GM12878 (cell line): ENCODE measurements at regions not wholly inside any gene's neighbourhood (a gene's known extent, or its start where the extent isn't known, plus 50 kb on each side); places are given as distances from the start of the nearest gene placed in this dataset.

Experiments
- ATAC-seq: fragments of 200-7000 bp; cut with Tn5 transposase; 3 replicates; pipeline ENCODE4 v1.9.1; 2020; ENCODE audit warnings: mild to moderate bottlenecking, moderate library complexity
- BruUV-seq: library from RNA; stranded (reverse); fragments of 400-500 nt; replicated peaks from 2 replicates; lab custom pipeline; 2021; lab: Mats Ljungman, UMichigan
- CTCF ChIA-PET: fragments of 300-600 bp; sonication (Branson Sonifier 250); formaldehyde crosslinking; extraction: SDS; loops from one replicate; lab custom pipeline; 2021; ENCODE audit warnings: inconsistent platforms; lab: Yijun Ruan, JAX
- POLR2A ChIA-PET: fragments of 350-600 bp; formaldehyde crosslinking; extraction: SDS; loops from one replicate; lab custom pipeline; 2021; ENCODE audit warnings: inconsistent platforms; lab: Charles Lee
- RAD21 ChIA-PET: fragments of 300-600 bp; sonication (Branson Sonifier 250); formaldehyde crosslinking; loops from one replicate; lab custom pipeline; 2023; ENCODE audit warnings: antibody characterized with exemption; ENCODE audit not compliant: unreplicated experiment; lab: Charles Lee
- SMC1A ChIA-PET: fragments of 300-600 bp; sonication (Branson Sonifier 250); formaldehyde crosslinking; loops from one replicate; lab custom pipeline; 2023; ENCODE audit not compliant: unreplicated experiment, uncharacterized antibody; lab: Charles Lee
- DNase-seq: peaks from one replicate; pipeline ENCODE4 v3.0.0-alpha.2; 2011; ENCODE audit warnings: low read depth, low spot score
- FAIRE-seq: peaks from 3 replicates; lab custom pipeline; 2011; peaks lifted over from hg19 to GRCh38; lab: Jason Lieb, UNC
- H2AFZ ChIP-seq: 2 replicates; pipeline ENCODE4 v1.6.0; 2011; ENCODE audit warnings: low read depth, low read length, control low read depth; ENCODE audit not compliant: control insufficient read depth
- H3K27ac ChIP-seq: 2 replicates; pipeline ENCODE4 v1.5.1; 2011; ENCODE audit warnings: control low read depth; ENCODE audit not compliant: control insufficient read depth, insufficient read depth
- H3K27me3 ChIP-seq, 2 experiments: replicated peaks in 1 of 2; 2 replicates each; pipeline versions ENCODE4 v1.6.0 to v1.6.1; 2011; ENCODE audit warnings: low read length in 1 of 2; ENCODE audit not compliant: control insufficient read depth in 2 of 2, insufficient read depth in 2 of 2
- H3K36me3 ChIP-seq, 2 experiments: 2 replicates each; pipeline ENCODE4 v1.5.1; 2011; ENCODE audit warnings: low read length in 1 of 2; ENCODE audit not compliant: control insufficient read depth in 2 of 2, insufficient read depth in 2 of 2
- H3K4me1 ChIP-seq: 2 replicates; pipeline ENCODE4 v1.6.1; 2011; ENCODE audit warnings: mild to moderate bottlenecking, low read length, moderate library complexity, mixed read lengths; ENCODE audit not compliant: control insufficient read depth, insufficient read depth
- H3K4me2 ChIP-seq: 2 replicates; pipeline ENCODE4 v1.6.0; 2011; ENCODE audit warnings: control low read depth; ENCODE audit not compliant: control insufficient read depth, insufficient read depth
- H3K4me3 ChIP-seq: fragments of 200-600 bp; sonication (generic); 2 replicates; pipeline ENCODE4 v1.5.1; 2016
- H3K79me2 ChIP-seq: 2 replicates; pipeline ENCODE4 v1.6.0; 2011; ENCODE audit warnings: low read length; ENCODE audit not compliant: control insufficient read depth, insufficient read depth
- H3K9ac ChIP-seq: 2 replicates; pipeline ENCODE4 v1.8.0; 2011; ENCODE audit warnings: low read length, control low read depth, mixed read lengths; ENCODE audit not compliant: control insufficient read depth, insufficient read depth
- H3K9me3 ChIP-seq: replicated peaks from 3 replicates; pipeline ENCODE4 v1.5.1; 2011; ENCODE audit warnings: mild to moderate bottlenecking, low read length; ENCODE audit not compliant: control insufficient read depth, insufficient read depth
- H4K20me1 ChIP-seq: 2 replicates; pipeline ENCODE4 v1.6.0; 2011; ENCODE audit not compliant: control insufficient read depth, insufficient read depth
- CEBPB ChIP-seq, 2 experiments: fragments of 150-350 bp in 1 of 2; IDR thresholded peaks; 2 replicates each; pipeline ENCODE4 v1.6.1; 2012 to 2014; ENCODE audit warnings: low read depth in 2 of 2, low read length in 2 of 2, borderline replicate concordance in 1 of 2, inconsistent platforms in 1 of 2
- HDAC2 ChIP-seq: fragments of 200-600 bp; sonication (generic); IDR thresholded peaks from 2 replicates; pipeline ENCODE4 v1.6.1; 2017
- HDGF ChIP-seq: fragments of 450-650 bp; IDR thresholded peaks from 2 replicates; pipeline ENCODE4 v1.6.1; 2016; ENCODE audit warnings: antibody characterized with exemption
- IKZF1 ChIP-seq: fragments of 450-650 bp; conservative IDR thresholded peaks from 2 replicates; pipeline ENCODE4 v1.6.1; 2017; ENCODE audit warnings: antibody characterized with exemption, mild to moderate bottlenecking
- IRF4 ChIP-seq: IDR thresholded peaks from 2 replicates; pipeline ENCODE4 v1.6.1; 2011; ENCODE audit warnings: low read depth, low read length
- KAT2A ChIP-seq: conservative IDR thresholded peaks from 2 replicates; pipeline ENCODE4 v1.6.1; 2011; ENCODE audit warnings: low read depth, low read length; ENCODE audit not compliant: control insufficient read depth
- MEF2A ChIP-seq: IDR thresholded peaks from 2 replicates; pipeline ENCODE4 v1.6.1; 2011; ENCODE audit warnings: low read depth, mild to moderate bottlenecking, low read length, moderate library complexity; ENCODE audit not compliant: insufficient read depth
- MEF2B ChIP-seq: fragments of 450-650 bp; IDR thresholded peaks from 2 replicates; pipeline ENCODE4 v1.6.1; 2018; ENCODE audit warnings: mild to moderate bottlenecking, moderate library complexity; ENCODE audit not compliant: partially characterized antibody, poor library complexity, severe bottlenecking
- NR2C1 ChIP-seq: fragments of 450-650 bp; IDR thresholded peaks from 2 replicates; pipeline ENCODE4 v1.6.1; 2017; ENCODE audit warnings: antibody characterized with exemption, mild to moderate bottlenecking, moderate library complexity
- POLR2AphosphoS5 ChIP-seq: IDR thresholded peaks from 2 replicates; pipeline ENCODE4 v1.6.1; 2011; ENCODE audit warnings: mild to moderate bottlenecking, low read length, inconsistent platforms
- SMAD1 ChIP-seq: fragments of 450-650 bp; IDR thresholded peaks from 2 replicates; pipeline ENCODE4 v1.6.1; 2018; ENCODE audit warnings: mild to moderate bottlenecking, low read depth; ENCODE audit not compliant: partially characterized antibody
- SMAD5 ChIP-seq: IDR thresholded peaks from 2 replicates; pipeline ENCODE4 v1.6.1; 2016; ENCODE audit warnings: antibody characterized with exemption, low read depth
- TARDBP ChIP-seq: IDR thresholded peaks from 2 replicates; pipeline ENCODE4 v1.6.1; 2016; ENCODE audit warnings: borderline replicate concordance
- WRNIP1 ChIP-seq: IDR thresholded peaks from 2 replicates; pipeline ENCODE4 v1.6.1; 2011; ENCODE audit warnings: low read depth, low read length, improper control_type of control experiment, borderline replicate concordance
- YBX1 ChIP-seq: fragments of 450-650 bp; IDR thresholded peaks from 2 replicates; pipeline ENCODE4 v1.6.1; 2016; ENCODE audit warnings: antibody characterized with exemption
- WGBS: methylation state at CpG from one replicate; pipeline ENCODE4 v1.1.6; 2016; ENCODE audit warnings: low lambda C conversion rate; ENCODE audit not compliant: insufficient replicate concordance, insufficient coverage; ENCODE audit errors: missing lambda C conversion rate; 5-methylcytosine and 5-hydroxymethylcytosine counted together
- in situ Hi-C: fragments of 300-500 bp; cut with MboI; formaldehyde crosslinking; loops from 9 replicates; pipeline ENCODE4 v1.14.3; 2018; ENCODE audit warnings: mixed read lengths
- intact Hi-C: fragments of 100-400 bp; cut with micrococcal nuclease; formaldehyde crosslinking; loops from one replicate; pipeline ENCODE4 v1.14.2; 2022; ENCODE audit not compliant: unreplicated experiment
- TF ChIP-seq, protein P1 (sequence below): fragments of 150-350 bp; IDR thresholded peaks from 2 replicates; pipeline ENCODE4 v1.6.1; 2016; ENCODE audit warnings: low read depth, low read length

DNA sequence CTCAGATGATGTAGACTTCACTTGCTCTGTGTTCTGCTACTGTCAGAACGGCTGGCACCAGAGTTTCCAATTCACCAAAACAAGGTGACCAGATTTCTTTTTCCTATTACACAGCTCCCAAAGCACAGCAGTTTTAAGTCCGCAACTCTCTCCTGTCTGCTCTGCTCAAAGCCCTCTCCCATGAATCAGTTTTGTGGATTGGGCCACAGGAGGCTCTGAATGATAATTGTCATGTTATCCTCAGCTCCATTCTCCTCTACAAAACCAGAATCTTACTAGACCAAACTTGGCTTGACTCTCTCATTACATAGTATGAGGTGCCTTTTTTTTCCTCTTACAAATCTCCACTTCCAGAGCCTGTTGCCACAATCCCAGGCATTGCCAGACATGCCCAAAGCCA, 223.5 kb downstream of the SNX13 start:
- no peak overlapping the region for H3K4me2 ChIP-seq
- ChIA-PET SMC1A (interaction anchor here (1.0 kb wide), 1 partner anchor 9 kb away, joined by 3 read pairs; no protein-coding TSS in a partner anchor), CTCF (interaction anchor here (0.9 to 1.8 kb wide), 3 partner anchors 10 to 276 kb away, joined by 3 to 6 read pairs (median 3); no protein-coding TSS in a partner anchor), POLR2A (no interaction called here), RAD21 (interaction anchor here (0.9 kb wide), 1 partner anchor 10 kb away, joined by 3 read pairs; no protein-coding TSS in a partner anchor)
- ATAC-seq (no peak), FAIRE-seq (no peak), DNase-seq (no peak)
- intact Hi-C loops = no loop called here
- H3K9me3 ChIP-seq = no peaks in the 10 kb centered on the region
- no peak overlapping the region for H3K27ac ChIP-seq
- H2AFZ ChIP-seq = no peak overlapping the region
- no peaks in the 10 kb centered on the region for H3K4me1 ChIP-seq
- H3K4me3 ChIP-seq = no peak overlapping the region
- TF ChIP-seq, protein P1, sequence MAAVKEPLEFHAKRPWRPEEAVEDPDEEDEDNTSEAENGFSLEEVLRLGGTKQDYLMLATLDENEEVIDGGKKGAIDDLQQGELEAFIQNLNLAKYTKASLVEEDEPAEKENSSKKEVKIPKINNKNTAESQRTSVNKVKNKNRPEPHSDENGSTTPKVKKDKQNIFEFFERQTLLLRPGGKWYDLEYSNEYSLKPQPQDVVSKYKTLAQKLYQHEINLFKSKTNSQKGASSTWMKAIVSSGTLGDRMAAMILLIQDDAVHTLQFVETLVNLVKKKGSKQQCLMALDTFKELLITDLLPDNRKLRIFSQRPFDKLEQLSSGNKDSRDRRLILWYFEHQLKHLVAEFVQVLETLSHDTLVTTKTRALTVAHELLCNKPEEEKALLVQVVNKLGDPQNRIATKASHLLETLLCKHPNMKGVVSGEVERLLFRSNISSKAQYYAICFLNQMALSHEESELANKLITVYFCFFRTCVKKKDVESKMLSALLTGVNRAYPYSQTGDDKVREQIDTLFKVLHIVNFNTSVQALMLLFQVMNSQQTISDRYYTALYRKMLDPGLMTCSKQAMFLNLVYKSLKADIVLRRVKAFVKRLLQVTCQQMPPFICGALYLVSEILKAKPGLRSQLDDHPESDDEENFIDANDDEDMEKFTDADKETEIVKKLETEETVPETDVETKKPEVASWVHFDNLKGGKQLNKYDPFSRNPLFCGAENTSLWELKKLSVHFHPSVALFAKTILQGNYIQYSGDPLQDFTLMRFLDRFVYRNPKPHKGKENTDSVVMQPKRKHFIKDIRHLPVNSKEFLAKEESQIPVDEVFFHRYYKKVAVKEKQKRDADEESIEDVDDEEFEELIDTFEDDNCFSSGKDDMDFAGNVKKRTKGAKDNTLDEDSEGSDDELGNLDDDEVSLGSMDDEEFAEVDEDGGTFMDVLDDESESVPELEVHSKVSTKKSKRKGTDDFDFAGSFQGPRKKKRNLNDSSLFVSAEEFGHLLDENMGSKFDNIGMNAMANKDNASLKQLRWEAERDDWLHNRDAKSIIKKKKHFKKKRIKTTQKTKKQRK = no peak
- TF ChIP-seq SMAD5 = no peak
- in situ Hi-C loops = no loop called here
- no peak overlapping the region for H3K9ac ChIP-seq
- no peaks in the 10 kb centered on the region for H4K20me1 ChIP-seq
- WGBS = 25% methylated on average over 2 of the region's 2 CpGs
- H3K36me3 ChIP-seq = no peaks in the 10 kb centered on the region
- BruUV-seq = no TSS peak
- peaks cover 0 to 3% of the 10 kb centered on the region in 2 experiments; a peak in 1 of 4 replicates for H3K27me3 ChIP-seq
- no peaks in the 10 kb centered on the region for H3K79me2 ChIP-seq

DNA sequence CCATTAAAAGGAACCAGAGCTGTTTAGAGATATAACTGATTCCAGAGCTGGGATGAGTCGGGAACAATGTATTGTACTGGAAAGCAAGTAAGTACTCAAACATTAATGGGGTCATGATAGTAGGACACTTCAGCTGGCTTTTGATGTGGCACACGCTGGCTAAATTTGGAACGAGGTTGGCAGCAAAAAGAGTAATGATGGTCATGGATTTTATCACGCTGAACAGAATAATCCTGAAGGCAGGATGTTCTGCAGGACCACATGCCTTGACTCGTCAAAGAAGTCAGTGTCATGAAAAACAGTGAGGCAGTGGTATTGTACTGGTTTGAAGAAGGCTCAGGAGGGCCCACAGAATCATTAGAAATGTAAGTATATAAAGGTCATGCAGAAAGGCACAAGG, 220.3 kb downstream of the SNX13 start:
- in situ Hi-C loops = no loop called here
- POLR2A ChIA-PET = no interaction called here
- ATAC-seq = no peak

More for the DNA sequence above, 220.3 kb downstream of the SNX13 start:
- no TSS peak for BruUV-seq
- no peak for DNase-seq
- H4K20me1 ChIP-seq = no peaks in the 10 kb centered on the region
- H3K36me3 ChIP-seq = no peaks in the 10 kb centered on the region
- no peak overlapping the region for H3K4me2 ChIP-seq
- peaks cover 0 to 3% of the 10 kb centered on the region in 2 experiments; a peak in 1 of 4 replicates for H3K27me3 ChIP-seq
- H3K79me2 ChIP-seq = no peaks in the 10 kb centered on the region
- FAIRE-seq = no peak
- ChIA-PET CTCF (no interaction called here), RAD21 (no interaction called here), SMC1A (no interaction called here)
- WGBS = 16% methylated on average over 5 of the region's 5 CpGs
- H3K4me1 ChIP-seq = no peaks in the 10 kb centered on the region
- H3K9me3 ChIP-seq = no peaks in the 10 kb centered on the region
- H3K27ac ChIP-seq = no peak overlapping the region
- intact Hi-C loops = no loop called here
- H2AFZ ChIP-seq = no peak overlapping the region
- H3K9ac ChIP-seq = no peak overlapping the region
- no peak overlapping the region for H3K4me3 ChIP-seq
- TF ChIP-seq SMAD1 = no peak
- no peak for TF ChIP-seq HDAC2
- no peak for TF ChIP-seq TARDBP
- no peak for TF ChIP-seq HDGF
- TF ChIP-seq WRNIP1 = no peak
- TF ChIP-seq YBX1 = no peak
- no peak for TF ChIP-seq CEBPB (IDR thresholded peaks at IDR 0.05; ENCODE audit: borderline replicate concordance in 1 of 2, low read depth in 2 of 2, low read length in 2 of 2)
- no peak for TF ChIP-seq POLR2AphosphoS5
- no peak for TF ChIP-seq MEF2A
- TF ChIP-seq IKZF1 = no peak
- TF ChIP-seq MEF2B = no peak
- no peak for TF ChIP-seq KAT2A
- TF ChIP-seq NR2C1 = no peak
- no peak for TF ChIP-seq IRF4
